ENCODE measurements at regions not wholly inside any gene's neighbourhood (a gene's known extent, or its start where the extent isn't known, plus 50 kb on each side); places are given as distances from the start of the nearest gene placed in this dataset.

DNA sequence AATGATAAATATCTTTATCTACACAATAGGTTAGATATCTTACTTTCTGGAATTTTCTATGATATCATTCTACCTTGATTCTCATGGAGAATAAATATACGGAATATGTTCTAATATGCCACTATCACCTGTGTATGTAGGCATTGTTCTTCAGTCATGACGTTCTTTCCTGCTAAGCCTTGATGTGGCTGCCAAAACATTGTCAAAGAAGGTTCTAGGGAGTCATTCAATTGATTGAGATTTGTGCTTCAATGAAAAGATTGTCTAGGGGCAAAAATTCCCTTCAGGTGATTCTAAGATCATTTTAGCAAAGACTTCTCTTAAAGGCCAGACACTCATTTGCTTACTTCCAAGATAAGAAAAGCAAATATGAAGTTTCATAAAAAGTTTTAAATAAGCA is 118.1 kb downstream of the MAT2B start:
- no peak for DNase-seq

DNA sequence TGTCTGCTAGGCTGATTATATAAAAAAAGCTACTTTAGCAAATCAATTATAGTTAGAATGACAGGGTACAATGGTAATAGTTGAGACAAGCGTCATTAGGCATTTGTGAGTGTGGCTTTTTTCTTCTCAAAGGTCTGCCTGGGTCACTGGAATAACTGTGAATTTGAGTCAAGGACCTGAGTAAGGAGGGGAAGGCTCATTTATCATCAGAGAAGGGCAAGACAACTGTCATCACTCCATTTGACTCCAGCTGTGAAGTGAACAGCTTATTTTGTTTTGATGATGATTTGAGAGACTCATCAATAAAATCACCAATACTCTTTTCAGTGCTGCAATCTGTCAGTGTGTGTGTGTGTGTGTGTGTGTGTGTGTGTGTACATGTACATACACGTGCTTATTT is 118.6 kb downstream of the MAT2B start:
- no peak for DNase-seq

DNA sequence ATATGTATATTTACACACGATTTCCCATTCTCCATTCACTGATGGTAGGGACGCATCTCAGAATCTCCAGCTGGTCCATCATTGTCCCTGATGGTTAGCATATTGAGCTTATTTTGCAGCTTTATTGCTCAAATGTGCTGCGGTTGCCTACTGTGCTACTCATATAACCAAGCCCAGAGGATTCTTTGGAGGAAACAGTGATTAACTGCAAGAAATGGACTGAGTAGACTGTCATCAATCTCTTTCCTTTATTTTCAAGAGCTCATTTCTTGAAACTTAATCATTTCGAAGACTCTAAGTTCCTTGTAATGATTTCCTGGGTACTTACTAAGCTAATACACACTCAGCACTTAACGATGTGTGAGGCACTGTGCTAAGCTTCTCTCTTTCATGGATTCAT is 119.0 kb downstream of the MAT2B start:
- DNase-seq: no peak

DNA sequence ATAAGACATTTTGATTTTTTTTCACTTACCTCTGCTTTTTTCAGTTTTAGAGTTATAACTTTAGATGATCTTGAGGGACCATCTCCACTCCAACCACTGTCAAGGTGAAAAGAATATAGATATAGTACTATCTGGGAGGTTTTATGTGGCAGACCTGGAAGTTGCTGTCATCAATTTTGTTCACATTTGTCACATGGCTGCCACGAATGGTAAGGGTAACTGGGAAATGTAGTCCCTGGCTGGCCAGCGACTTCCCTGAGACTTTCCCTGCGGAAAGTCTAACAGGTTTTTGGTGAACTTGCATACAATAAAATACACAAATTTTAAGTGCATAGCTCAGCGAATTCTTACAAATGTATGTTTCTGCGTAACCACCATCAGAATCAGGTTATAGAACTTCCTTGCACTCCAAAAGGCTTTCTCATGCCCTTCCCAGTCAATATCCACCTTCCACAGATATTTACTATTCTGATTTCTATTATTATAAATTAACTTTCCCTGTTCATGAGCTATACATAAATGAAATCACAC is 121.5 kb downstream of the MAT2B start:
- no peak for DNase-seq

DNA sequence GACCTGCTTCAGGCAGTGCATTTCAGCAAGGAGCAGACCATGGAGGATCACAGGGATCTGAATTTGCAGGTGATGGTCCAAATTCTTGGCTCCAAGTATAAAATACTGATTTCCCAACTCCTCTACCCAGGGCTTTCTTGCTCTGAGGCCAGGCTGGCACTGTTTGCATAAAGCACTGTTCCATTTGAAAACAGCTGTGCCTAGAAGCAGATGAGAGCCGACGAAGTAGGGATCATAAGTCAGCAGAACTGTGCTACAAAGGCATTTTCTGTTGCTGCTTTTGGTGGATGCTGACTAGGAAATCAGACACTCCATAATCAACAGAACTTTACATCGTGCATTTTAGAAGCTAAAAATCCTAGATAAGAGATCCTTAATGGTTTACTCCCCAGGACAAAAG is 126.4 kb downstream of the MAT2B start:
- DNase-seq: peak; percentile 20

DNA sequence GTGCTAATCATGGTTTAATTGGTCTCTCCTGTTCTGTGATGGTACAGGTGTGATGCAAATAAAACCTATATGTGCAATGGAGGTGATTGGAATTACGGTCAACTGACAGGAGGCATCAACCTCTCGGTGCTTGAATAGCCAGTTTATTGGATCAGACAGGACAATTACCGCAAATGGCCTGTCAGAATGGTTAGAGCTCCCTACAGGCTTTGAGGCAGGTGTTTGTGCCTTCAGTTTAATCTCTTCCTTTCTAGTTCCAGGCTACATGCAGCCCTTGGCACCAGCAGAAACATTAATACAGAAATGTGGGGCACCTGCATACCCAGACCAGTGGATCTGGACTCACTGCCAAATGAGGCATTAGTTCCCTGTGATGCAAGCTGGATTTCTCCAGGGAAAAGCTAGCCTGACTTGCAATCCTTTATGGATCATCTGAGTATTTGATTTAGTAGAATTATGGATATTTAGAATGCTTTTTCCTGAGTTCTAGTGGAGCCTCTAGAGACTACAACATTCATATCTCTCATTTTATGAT is 128.6 kb downstream of the MAT2B start:
- no peak for DNase-seq

DNA sequence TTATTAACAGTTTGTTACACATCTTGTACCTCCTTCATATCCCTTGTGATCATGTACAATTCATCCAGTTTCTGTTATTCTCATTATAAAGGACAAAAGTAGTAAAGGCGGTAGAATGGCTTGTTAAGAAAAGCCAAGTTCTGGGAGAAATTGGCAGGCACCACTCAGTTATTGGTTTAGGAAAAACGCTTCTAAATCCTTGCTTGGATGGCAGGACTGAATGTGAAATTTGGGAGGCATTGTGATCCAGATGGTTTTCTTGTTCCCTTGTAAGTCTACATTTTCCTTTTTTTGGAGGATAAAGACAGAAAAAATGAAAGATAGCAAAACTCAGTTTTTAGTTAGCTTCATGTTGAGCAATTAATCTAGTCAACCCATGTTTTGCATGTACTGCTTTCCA is 130.2 kb downstream of the MAT2B start:
- DNase-seq: peak; percentile 46

DNA sequence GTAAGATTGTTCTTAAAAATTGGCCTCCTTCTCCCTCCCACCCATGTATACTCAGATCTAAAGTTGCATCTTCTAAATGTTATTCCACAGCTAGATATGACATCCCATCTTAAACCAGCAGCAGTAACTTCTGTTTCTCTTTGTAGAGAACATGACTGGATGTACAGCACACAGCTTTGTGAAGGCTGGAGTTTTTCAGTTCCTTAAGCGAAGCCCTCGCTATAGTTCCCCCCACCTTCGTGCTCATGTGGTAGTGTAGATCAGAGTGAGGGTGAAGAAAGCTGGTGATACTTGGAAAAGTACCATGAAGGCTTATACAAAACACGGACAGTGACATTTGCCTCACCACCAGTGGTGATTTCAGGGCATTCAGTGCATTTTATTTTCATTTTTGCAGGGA is 137.5 kb downstream of the MAT2B start:
- DNase-seq: no peak

DNA sequence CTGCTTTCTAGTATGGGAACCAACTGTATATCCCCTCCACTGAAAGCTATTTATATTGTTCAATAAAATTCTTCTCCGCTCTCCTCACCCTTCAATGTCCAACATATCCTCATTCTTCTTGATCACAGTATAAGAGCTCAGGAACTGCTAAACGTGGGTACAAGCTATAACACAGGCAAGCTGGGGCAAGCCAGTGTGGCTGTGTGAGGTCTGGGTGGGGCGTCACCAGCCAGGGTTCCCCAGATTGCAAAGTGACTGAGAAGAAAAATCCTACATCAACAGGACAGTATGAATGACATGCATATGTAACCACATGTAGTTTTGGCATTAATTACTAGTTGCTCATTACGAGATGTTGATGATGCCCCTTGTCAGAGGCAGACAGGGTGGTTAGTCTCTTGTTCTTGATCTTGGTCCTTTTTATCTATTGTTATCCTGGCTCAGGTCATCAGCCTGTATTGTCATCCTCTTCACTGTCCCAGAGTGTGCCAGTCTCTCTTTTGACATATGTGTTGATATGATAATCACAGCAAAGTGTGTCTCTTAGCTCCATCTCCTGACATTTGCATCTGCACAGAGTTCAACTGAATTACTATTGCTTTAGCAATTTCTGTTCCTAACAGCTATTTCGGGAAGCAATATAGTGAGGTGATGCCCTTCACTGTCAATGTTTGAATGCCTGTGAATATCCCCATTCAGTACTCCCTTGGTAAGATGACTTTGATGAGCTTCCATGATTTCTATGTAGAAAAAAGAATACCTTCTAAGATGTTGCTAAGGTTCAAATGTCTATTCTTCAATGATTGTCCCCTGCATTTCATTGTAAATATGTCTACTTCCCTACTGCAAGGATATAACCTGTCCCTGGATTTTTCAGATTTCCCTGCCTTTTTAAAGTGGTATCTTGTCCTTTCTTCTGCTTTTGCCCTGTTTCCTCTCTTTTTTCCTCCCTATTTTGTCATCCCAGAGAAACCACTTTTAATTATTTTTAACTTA is 140.3 kb downstream of the MAT2B start:
- DNase-seq: no peak

DNA sequence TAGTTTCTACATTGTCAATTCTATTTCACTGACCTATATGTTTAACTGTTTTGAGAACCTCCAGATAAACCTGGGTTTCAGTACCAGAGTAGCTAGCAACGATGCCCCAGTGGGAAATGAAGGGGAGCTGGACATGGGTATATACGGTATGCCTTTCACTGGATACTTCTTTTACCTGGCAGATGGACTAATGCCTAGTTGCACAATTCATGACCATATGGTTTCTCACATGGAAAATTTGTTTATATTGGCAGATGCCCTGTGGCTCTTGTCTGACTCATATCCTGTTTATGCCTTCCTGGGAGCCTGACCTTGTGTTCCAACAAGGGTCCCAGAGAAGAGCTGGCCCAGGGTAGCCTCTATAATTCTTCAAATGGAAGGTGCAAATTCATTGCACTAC is 144.1 kb downstream of the MAT2B start:
- no peak for DNase-seq

DNA sequence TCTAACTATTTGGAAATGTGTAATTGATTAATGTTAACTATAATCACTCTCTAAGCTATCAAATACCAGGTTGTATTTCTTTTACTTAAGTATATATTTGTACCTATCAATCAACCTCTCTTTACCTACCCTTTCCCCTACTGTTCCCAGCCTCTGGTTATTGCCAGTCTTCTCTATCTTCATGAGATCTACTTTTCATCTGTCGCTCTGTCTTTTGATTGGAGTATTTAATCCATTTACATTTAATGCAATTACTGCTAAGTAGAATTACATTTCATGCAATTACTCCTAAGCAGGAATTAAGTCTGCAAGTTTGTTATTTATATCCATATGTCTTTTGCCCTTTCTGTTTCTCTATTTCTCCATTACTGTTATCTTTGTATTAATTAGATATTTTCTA is 148.1 kb downstream of the MAT2B start:
- no peak for DNase-seq

DNA sequence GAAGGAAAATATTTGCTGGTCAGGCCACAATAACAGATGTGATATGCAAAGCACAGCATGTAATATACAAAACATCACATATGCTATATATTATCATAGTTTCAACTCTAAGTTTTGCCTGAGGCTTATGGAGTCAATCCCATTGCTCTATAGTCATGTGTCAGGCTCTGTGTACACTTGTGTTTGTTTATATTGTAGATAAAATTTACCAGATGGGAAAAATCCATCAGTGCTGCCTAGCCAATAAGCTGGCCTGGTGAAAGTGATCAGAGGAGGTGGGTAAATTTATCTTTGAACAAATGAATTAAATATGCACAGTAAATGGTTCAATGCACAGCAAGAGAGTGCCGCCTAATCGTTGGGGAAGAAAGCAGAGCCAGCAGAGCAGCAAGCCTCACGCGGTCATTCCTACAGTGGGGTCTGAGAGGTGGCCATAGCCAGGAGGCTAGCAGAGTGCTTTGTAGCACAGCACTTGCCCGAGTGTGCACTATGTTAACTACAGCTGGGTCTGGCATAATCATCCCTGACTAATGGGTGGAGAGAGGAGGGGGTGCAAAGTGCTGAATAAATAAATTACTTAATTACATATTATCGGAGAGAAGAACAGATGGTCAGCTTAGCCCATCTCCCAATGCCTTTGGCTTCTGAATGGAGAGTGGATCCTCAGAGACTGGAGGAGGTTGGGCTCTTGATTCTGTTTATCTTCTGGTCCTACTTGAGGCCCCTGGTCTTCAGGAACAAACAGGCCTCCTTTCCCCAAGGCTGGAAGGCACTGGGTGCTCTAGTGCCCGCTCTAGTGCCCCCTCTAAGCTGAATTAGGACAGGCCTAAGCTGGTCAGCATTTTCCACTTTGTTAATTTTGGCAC is 153.5 kb downstream of the MAT2B start:
- no peak for DNase-seq

DNA sequence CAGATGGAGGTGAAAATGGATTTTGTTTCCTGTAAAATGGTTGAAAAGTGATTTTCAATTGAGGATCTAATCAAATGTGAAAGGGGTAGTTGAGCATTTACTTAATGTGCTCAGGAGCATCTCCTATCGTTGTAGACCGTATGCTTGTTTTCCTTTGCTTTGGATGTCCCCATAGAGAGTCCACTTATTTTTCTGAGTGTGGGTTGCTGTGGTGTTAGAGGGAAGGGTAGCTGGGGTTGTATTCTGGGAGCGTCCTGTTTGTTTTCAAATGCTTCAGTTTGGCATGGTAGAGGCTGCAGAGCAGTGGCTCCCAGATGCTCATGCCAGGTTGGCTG is 154.1 kb downstream of the MAT2B start:
- DNase-seq: no peak

DNA sequence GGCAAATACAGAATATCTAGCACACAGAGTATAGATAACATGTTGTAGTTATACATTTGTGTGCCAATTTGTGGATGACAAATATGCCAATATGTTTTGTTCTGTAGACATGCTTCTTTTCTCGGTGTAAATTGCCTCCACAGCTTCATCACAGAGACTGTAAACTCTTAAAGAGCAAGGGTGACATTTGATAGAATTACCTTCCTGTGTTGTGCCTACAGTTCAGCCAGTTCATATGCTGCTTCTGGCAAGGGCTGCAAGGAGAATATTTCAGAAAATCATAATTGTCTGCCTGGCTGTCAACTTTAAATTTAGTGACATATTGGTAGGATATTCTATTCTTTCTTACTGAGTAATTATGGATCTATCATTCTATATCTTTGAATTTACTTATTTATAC is 155.1 kb downstream of the MAT2B start:
- DNase-seq: no peak

DNA sequence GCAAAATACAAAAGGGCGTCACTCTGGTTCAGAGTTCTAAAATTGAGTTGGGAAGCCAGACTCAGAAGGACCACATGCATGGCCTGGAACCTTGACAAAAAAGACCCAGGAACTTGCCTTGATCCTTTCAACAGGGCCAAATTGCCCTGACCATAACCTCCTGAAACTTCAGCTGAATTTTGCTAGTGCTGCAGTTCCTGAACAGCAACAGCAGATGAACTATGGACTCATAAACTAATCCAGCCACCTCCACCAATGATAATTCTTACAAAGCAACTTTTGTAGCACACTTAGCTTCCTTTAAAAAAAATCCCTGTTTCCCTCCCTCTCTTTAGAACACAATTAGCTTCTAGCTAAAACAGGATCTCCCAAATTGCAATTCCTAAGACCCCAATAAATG is 155.9 kb downstream of the MAT2B start:
- DNase-seq: no peak

DNA sequence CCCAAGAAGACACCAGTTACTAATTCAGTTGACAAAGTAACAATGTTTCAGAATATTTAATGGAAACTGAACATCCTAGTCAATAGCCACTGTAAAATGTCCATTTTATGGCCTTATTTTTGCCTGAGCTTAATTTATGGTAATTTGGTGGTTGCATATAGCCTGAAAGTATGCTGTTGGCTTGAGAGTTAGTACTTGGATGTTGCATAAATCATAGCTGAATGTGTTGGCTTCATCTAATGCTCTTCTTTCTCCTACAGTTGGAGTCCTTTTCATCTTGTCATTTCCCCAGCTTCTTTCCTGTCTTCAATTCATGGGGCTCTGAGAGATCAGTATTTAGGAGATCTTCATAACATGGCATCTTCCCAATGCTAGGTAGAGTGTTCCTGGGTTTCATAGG is 164.6 kb downstream of the MAT2B start:
- DNase-seq: no peak

DNA sequence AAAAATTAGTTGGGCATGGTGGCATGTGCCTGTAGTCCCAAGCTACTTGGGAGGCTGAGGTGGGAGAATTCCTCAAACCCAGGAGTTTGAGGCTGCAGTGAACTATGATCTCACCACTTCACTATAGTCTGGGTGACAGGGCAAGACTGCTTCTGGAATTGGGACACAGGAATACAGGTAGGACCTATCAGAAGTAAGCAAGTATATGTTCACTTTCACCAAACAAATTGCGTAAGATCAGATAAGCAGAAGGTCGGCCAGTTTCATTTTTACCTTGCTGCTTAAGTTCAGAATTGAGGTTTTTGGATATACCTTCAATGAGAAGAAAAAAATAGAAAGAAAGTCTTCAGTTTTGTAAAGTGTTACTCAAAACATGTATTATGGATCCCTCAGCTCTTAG is 171.7 kb downstream of the MAT2B start:
- no peak for DNase-seq

DNA sequence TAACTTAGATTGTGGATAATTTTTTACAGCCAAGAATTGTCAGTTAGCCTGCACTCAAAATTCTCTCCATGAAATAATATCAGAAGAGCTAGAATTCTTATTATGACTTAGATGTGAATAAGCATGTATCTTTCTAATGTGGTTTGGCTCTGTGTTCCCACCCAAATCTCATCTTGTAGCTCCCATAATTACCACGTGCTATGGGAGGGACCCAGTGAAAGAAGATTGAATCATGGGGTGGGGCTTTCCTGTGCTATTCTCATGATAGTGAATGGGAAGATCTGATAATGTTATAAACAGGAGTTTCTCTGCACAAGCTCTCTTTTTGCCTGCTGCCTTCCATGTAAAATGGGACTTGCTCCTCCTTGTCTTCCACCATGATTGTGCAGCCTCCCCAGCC is 176.8 kb downstream of the MAT2B start:
- DNase-seq: no peak

DNA sequence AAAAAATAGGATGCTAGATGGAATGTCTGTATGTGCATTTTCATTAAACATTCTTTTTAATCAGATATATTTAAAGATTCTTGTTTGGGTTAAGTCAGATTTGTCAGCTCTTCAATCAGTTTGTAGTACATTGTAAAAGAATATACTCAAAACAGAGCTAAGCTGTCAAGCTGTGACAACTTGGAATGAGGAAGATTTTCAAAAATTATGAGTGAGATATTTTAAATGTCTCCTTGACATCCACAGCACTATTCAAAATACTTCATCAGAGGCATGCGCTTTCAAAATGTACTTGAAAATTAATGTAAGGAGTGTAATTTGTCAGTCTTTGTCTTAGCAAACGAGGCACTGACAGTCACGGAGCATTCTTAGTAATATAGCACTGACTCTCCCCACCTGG is 182.0 kb downstream of the MAT2B start:
- DNase-seq: no peak

DNA sequence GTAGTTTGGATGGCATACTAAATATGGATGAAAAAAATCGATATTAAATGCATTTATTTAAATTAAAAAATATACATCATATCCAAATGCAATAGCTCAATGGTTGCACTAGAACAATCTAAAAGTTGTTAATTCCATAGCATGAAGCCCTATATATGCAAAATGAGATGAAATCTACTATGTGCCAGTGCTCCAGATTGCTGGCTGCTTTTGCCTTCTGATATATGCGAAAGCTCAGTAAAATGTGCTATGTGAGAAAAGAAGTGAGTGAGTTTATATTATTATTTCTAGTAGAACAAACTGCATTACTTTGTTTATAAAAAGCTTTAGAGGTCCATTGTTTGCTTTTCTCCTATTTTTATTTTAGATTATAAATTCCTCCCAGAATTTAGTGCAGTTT is 186.7 kb downstream of the MAT2B start:
- DNase-seq: no peak

DNA sequence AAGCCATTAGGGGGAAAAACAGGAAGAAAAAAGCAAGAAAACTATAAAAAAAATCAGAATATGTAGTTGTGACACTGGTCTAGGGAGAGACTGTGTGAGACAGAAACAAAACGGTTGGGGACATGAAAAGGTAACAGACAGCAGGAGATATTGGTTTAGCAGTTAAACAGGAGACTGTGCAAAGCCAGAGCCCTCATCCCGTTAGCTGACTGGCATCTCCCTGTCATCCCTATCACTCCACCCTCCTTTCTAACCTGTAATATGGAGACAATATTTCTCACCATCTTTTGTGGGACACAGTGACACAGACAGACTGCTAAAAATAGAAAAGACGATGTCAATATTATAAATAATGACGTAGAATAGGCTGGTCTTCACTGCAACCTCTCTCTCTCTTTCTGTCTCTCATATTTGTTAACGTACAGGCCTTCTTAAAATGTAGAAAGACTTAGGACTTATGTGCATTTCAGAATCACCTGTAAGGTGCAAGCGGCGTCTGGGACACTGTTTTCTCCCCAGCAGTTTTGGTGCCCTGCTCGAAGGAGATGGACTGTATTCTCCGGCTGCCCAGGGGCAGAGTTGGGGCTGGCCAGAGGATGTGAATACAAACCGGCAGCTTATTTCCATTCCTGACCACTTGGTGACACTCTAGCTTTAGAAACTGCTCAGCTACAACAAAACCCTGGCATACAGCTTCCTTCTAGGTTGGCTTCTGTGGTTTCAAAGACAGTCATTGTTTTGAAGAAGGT is 190.6 kb downstream of the MAT2B start:
- DNase-seq: peak; percentile 63

DNA sequence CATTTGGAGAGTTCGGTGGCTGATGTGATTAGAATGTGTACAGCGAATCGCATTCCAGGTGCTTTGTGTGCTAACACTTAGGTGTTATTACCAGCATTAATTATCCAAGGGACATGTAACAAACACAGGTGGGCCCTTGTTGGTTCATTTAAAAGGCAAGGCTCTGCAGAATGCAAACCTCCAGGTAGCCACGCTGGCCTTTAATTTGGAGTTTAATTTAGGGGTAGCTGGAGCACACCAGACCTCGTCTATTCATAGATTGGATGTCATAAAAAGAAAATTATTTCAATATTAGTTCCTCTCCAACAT is 191.1 kb downstream of the MAT2B start:
- DNase-seq: no peak

Measured in right hindlimb (tissue), 1 donor.